ENCODE measurements at regions not wholly inside any gene's neighbourhood (a gene's known extent, or its start where the extent isn't known, plus 50 kb on each side); places are given as distances from the start of the nearest gene placed in this dataset.

GRCh38 chr2:137829251-137829650 lies 135.0 kb upstream of the HNMT start:
- Mint-ChIP-seq H3K9me3 (no peaks in the 10 kb centered on the region), H3K27ac (no peak overlapping the region), H3K27me3 (no peaks in the 10 kb centered on the region), H3K4me3 (no peak overlapping the region), H3K4me1 (ENCODE audit: low read depth) (no peaks in the 10 kb centered on the region), H3K36me3 (no peaks in the 10 kb centered on the region)
- ChIA-PET POLR2A (no interaction called here), CTCF (interaction anchor here (0.6 kb wide), 1 partner anchor 15 kb away, joined by 3 read pairs; no protein-coding TSS in a partner anchor)
- intact Hi-C loops (cut with micrococcal nuclease) = no loop called here
- DNase-seq = no peak

GRCh38 chr2:137834760-137835379 lies 129.4 kb upstream of the HNMT start:
- intact Hi-C loops (cut with micrococcal nuclease) = no loop called here
- Mint-ChIP-seq H3K4me3 (no peak overlapping the region), H3K9me3 (no peaks in the 10 kb centered on the region), H3K36me3 (no peaks in the 10 kb centered on the region), H3K4me1 (ENCODE audit: low read depth) (no peaks in the 10 kb centered on the region), H3K27me3 (peaks cover 4% of the 10 kb centered on the region), H3K27ac (no peak overlapping the region)
- ChIA-PET POLR2A (no interaction called here), CTCF (no interaction called here)
- DNase-seq = no peak

DNA sequence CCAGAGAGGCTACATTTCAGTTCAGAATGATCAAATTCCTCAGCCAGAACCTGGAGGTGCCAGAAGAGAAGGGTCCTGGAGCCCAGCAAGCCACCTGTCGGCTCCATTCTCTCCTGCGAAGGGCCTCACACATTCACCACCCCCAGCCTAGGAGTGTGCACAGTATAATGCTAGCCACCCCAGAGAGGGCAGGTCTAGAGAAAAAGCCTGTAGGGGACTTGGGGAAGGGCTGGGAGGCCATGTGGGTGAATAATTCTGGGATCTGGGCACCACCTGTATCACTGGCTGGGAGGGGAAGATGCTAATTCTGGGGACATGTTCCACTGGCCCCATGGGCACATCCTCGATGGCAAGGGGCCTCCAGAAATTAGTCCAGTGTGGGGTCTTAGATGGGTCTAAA lies 127.6 kb upstream of the HNMT start:
- CTCF ChIA-PET = no interaction called here

GRCh38 chr2:137837830-137838229 lies 126.4 kb upstream of the HNMT start:
- H3K4me1 Mint-ChIP-seq (ENCODE audit: low read depth) = no peaks in the 10 kb centered on the region
- H3K9me3 Mint-ChIP-seq = no peaks in the 10 kb centered on the region
- no peak overlapping the region for H3K27ac Mint-ChIP-seq
- peaks cover 4% of the 10 kb centered on the region for H3K27me3 Mint-ChIP-seq
- H3K36me3 Mint-ChIP-seq = no peaks in the 10 kb centered on the region
- POLR2A ChIA-PET = no interaction called here
- no peak overlapping the region for H3K4me3 Mint-ChIP-seq
- CTCF ChIA-PET = interaction anchor here (0.6 to 1.9 kb wide), 13 partner anchors 11 to 1421 kb away, joined by 3 to 13 read pairs (median 4); no protein-coding TSS in a partner anchor
- intact Hi-C loops (cut with micrococcal nuclease) = loop anchor here (1.0 kb wide), 2 partner anchors 371 to 1415 kb away; no protein-coding TSS in a partner anchor
- DNase-seq = no peak

More for the DNA sequence above, 127.6 kb upstream of the HNMT start:
- POLR2A ChIA-PET = no interaction called here
- Mint-ChIP-seq H3K27me3 (peaks cover 4% of the 10 kb centered on the region), H3K4me3 (no peak overlapping the region), H3K9me3 (no peaks in the 10 kb centered on the region), H3K36me3 (no peaks in the 10 kb centered on the region), H3K4me1 (ENCODE audit: low read depth) (no peaks in the 10 kb centered on the region), H3K27ac (no peak overlapping the region)
- DNase-seq = no peak
- intact Hi-C loops (cut with micrococcal nuclease) = no loop called here

DNA sequence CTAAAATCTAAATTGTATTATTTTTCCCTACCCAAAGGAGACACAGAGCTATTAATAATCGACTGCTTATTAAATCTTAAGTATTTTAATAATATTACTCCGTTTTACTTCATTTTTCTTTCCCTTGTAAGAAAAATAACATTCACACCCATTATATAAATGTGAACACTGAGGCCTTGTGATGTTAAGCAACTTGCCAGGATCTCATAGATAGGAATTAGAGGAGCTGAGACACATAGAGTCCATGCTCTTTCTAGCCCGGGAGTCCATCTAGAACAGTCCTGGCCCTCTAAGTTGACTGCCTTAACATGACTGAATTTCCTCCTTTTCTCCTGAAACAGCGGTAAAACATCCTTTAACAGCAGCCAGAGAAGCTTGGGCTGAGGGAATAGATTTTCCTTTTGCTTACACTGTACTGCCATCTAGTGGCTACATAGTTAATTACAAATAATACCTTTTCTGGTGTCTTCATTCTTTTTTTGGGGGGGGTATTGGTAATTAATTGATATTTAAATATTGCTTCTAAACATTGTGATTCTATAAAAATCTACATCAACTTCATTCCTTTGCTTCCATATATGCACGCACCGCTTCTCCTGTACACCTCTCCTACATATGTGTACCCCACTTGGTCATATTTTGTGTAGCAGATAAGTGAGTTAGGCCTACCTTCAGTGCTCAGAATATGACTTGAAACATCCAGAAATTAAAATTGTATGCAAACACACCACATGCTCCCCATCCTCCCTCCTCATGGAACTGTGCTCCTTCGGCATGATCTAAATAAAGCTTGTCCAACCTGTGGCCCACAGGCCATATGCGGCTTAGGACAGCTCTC lies 125.8 kb upstream of the HNMT start:
- DNase-seq = no peak
- POLR2A ChIA-PET = no interaction called here
- intact Hi-C loops (cut with micrococcal nuclease) = loop anchor here (1.0 kb wide), 2 partner anchors 371 to 1415 kb away; no protein-coding TSS in a partner anchor

GRCh38 chr2:137842430-137842829 lies 121.8 kb upstream of the HNMT start:
- H3K4me3 Mint-ChIP-seq = no peak overlapping the region
- H3K9me3 Mint-ChIP-seq = no peaks in the 10 kb centered on the region

More for the DNA sequence above, 125.8 kb upstream of the HNMT start:
- no peak overlapping the region for H3K27ac Mint-ChIP-seq
- H3K4me3 Mint-ChIP-seq = no peak overlapping the region
- H3K36me3 Mint-ChIP-seq = no peaks in the 10 kb centered on the region
- H3K9me3 Mint-ChIP-seq = no peaks in the 10 kb centered on the region
- no peaks in the 10 kb centered on the region for H3K4me1 Mint-ChIP-seq (ENCODE audit: low read depth)
- CTCF ChIA-PET = interaction anchor here (0.5 to 1.9 kb wide), 16 partner anchors 10 to 1422 kb away, joined by 3 to 13 read pairs (median 4); no protein-coding TSS in a partner anchor
- peaks cover 4% of the 10 kb centered on the region for H3K27me3 Mint-ChIP-seq

GRCh38 chr2:137842952-137843351 lies 121.3 kb upstream of the HNMT start:
- Mint-ChIP-seq H3K4me3 (no peak overlapping the region), H3K27me3 (peaks cover 8% of the 10 kb centered on the region), H3K36me3 (no peaks in the 10 kb centered on the region), H3K9me3 (no peaks in the 10 kb centered on the region), H3K4me1 (ENCODE audit: low read depth) (no peaks in the 10 kb centered on the region), H3K27ac (no peak overlapping the region)
- DNase-seq = no peak
- intact Hi-C loops (cut with micrococcal nuclease) = no loop called here
- POLR2A ChIA-PET = no interaction called here
- CTCF ChIA-PET = no interaction called here

More at GRCh38 chr2:137842430-137842829, 121.8 kb upstream of the HNMT start:
- CTCF ChIA-PET = no interaction called here
- DNase-seq = no peak
- Mint-ChIP-seq H3K27me3 (peaks cover 9% of the 10 kb centered on the region), H3K4me1 (ENCODE audit: low read depth) (no peaks in the 10 kb centered on the region), H3K27ac (no peak overlapping the region), H3K36me3 (no peaks in the 10 kb centered on the region)
- intact Hi-C loops (cut with micrococcal nuclease) = no loop called here
- POLR2A ChIA-PET = no interaction called here

GRCh38 chr2:137845422-137845821 lies 118.9 kb upstream of the HNMT start:
- no peaks in the 10 kb centered on the region for H3K4me1 Mint-ChIP-seq (ENCODE audit: low read depth)
- intact Hi-C loops (cut with micrococcal nuclease) = no loop called here
- CTCF ChIA-PET = no interaction called here
- peaks cover 6% of the 10 kb centered on the region for H3K27me3 Mint-ChIP-seq
- no peak overlapping the region for H3K27ac Mint-ChIP-seq
- no peaks in the 10 kb centered on the region for H3K36me3 Mint-ChIP-seq
- DNase-seq = no peak
- H3K9me3 Mint-ChIP-seq = no peaks in the 10 kb centered on the region
- no peak overlapping the region for H3K4me3 Mint-ChIP-seq
- POLR2A ChIA-PET = no interaction called here

- H3K9me3 Mint-ChIP-seq = no peaks in the 10 kb centered on the region
- no peak for DNase-seq
- ChIA-PET POLR2A (no interaction called here), CTCF (no interaction called here)
- no peak overlapping the region for H3K4me3 Mint-ChIP-seq
- H3K27ac Mint-ChIP-seq = no peak overlapping the region
- no peaks in the 10 kb centered on the region for H3K36me3 Mint-ChIP-seq
- intact Hi-C loops (cut with micrococcal nuclease) = no loop called here
- H3K4me1 Mint-ChIP-seq (ENCODE audit: low read depth) = no peaks in the 10 kb centered on the region
- peaks cover 6% of the 10 kb centered on the region for H3K27me3 Mint-ChIP-seq
Observed at GRCh38 chr2:137846993-137847392, 117.3 kb upstream of the HNMT start.

DNA sequence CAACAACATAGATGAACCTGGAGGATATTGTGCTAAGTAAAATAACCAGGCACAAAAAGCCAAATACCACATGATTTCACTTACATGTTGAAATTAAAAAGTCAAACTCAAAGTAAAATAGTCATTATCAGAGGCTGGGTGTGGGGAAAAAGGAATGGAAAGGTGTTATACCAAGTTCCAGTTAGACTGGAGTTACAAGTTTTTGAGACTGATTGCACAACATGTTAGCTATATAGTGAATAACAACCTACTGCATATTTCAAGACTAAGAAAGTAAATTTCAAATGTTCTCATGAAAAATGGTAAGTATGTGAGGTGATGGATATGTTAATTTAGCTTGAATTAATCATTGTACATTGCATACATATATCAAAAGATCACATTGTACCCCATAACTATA lies 116.8 kb upstream of the HNMT start:
- ChIA-PET CTCF (interaction anchor here (2.9 kb wide), 1 partner anchor 9 kb away, joined by 6 read pairs; no protein-coding TSS in a partner anchor), POLR2A (no interaction called here)
- H3K4me3 Mint-ChIP-seq = no peak overlapping the region
- no peak for DNase-seq
- no peak overlapping the region for H3K27ac Mint-ChIP-seq
- H3K9me3 Mint-ChIP-seq = no peaks in the 10 kb centered on the region
- peaks cover 6% of the 10 kb centered on the region for H3K27me3 Mint-ChIP-seq
- H3K4me1 Mint-ChIP-seq (ENCODE audit: low read depth) = no peaks in the 10 kb centered on the region
- H3K36me3 Mint-ChIP-seq = no peaks in the 10 kb centered on the region
- intact Hi-C loops (cut with micrococcal nuclease) = no loop called here

DNA sequence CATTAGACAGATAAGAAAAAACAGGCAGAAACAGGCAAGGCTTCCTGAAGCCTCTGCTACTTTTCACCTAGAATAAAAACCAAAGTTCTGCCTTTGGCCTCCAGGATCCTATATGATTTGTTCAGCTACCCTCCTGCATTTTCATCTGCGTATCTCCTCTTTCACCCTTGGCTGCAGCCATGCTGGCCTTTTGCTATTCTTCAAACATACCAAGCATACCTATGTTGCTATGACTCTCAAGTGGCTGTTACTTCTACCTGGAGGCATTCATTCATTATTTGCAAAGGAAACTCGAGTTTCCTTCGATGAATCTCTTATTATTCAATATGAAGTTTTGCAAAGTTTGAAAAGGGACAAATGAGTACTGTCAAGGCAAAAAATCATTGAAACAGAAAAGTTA lies 106.4 kb upstream of the HNMT start:
- no peak overlapping the region for H3K4me3 Mint-ChIP-seq
- peaks cover 3% of the 10 kb centered on the region for H3K27me3 Mint-ChIP-seq
- POLR2A ChIA-PET = no interaction called here
- DNase-seq = no peak
- CTCF ChIA-PET = no interaction called here
- H3K9me3 Mint-ChIP-seq = no peaks in the 10 kb centered on the region
- H3K36me3 Mint-ChIP-seq = no peaks in the 10 kb centered on the region
- intact Hi-C loops (cut with micrococcal nuclease) = no loop called here
- no peaks in the 10 kb centered on the region for H3K4me1 Mint-ChIP-seq (ENCODE audit: low read depth)
- no peak overlapping the region for H3K27ac Mint-ChIP-seq

GRCh38 chr2:137862651-137863050 lies 101.6 kb upstream of the HNMT start:
- Mint-ChIP-seq H3K4me3 (no peak overlapping the region), H3K27me3 (peaks cover 5% of the 10 kb centered on the region), H3K27ac (no peak overlapping the region), H3K36me3 (no peaks in the 10 kb centered on the region), H3K4me1 (ENCODE audit: low read depth) (no peaks in the 10 kb centered on the region), H3K9me3 (no peaks in the 10 kb centered on the region)
- CTCF ChIA-PET = interaction anchor here (2.4 kb wide), 1 partner anchor 964 kb away, joined by 14 read pairs; no protein-coding TSS in a partner anchor
- no peak for DNase-seq
- intact Hi-C loops (cut with micrococcal nuclease) = no loop called here
- POLR2A ChIA-PET = no interaction called here

All from activated CD4-positive, alpha-beta memory T cell treated with anti-CD3 and anti-CD28 coated beads for 36 hours (primary cell).